Activated T-helper 2 cell treated with anti-CD3 and anti-CD28 coated beads, Interferon-gamma antibody, Interleukin-2, Interleukin-4, amounts not matched to agents 10 μg/mL and 5 μg/mL and 100 μg/mL, durations not matched to agents 14 hours and 24 hours and 36 hours (primary cell): ENCODE measurements at regions not wholly inside any gene's neighbourhood (a gene's known extent, or its start where the extent isn't known, plus 50 kb on each side); places are given as distances from the start of the nearest gene placed in this dataset.

Source experiments
- DNase-seq: peaks from one replicate; pipeline ENCODE4 v3.0.0; 2021; ENCODE audit warnings: low spot score
- H3K27ac Mint-ChIP-seq: one replicate; pipeline ENCODE4 v1.8.0; 2021; ENCODE audit warnings: mixed read lengths
- H3K27me3 Mint-ChIP-seq: one replicate; pipeline ENCODE4 v1.8.0; 2021; ENCODE audit warnings: low read depth, mixed read lengths
- H3K36me3 Mint-ChIP-seq: one replicate; pipeline ENCODE4 v1.8.0; 2021; ENCODE audit warnings: low read depth, mixed read lengths
- H3K4me1 Mint-ChIP-seq: one replicate; pipeline ENCODE4 v1.8.0; 2021; ENCODE audit warnings: low read depth, mixed read lengths
- H3K4me3 Mint-ChIP-seq: one replicate; pipeline ENCODE4 v1.8.0; 2021; ENCODE audit warnings: low read depth, mild to moderate bottlenecking, moderate library complexity, mixed read lengths
- H3K9me3 Mint-ChIP-seq: one replicate; pipeline ENCODE4 v1.8.0; 2021; ENCODE audit warnings: mixed read lengths
- intact Hi-C: fragments of 100-400 bp; cut with micrococcal nuclease; formaldehyde crosslinking; loops from one replicate; pipeline ENCODE4 v1.15.1; 2023

DNA sequence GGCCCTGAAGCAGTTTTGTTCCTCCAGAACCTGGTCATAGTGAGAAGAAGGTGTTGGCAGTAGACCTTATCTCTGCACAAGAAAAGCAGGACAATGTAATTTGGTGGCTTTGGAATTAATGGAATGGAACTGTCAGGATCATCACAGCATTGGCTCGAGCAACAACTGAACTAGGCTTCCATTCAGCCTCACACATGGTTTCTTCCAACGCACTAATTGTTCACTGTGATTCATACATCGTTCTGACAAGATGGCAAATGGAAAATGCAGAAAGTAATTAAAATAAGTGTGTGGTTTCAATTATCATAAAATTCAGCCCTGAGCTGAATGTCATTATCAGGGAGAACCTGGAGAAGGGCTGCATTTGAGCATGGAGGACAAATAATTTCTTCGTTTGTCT, 80.6 kb downstream of the MFSD1 start:
- no peaks in the 10 kb centered on the region for H3K27me3 Mint-ChIP-seq
- DNase-seq: no peak
- H3K9me3 Mint-ChIP-seq: no peaks in the 10 kb centered on the region
- H3K36me3 Mint-ChIP-seq: no peaks in the 10 kb centered on the region
- intact Hi-C loops: no loop called here
- H3K4me3 Mint-ChIP-seq: no peak overlapping the region
- H3K4me1 Mint-ChIP-seq: no peaks in the 10 kb centered on the region
- H3K27ac Mint-ChIP-seq: no peak overlapping the region

DNA sequence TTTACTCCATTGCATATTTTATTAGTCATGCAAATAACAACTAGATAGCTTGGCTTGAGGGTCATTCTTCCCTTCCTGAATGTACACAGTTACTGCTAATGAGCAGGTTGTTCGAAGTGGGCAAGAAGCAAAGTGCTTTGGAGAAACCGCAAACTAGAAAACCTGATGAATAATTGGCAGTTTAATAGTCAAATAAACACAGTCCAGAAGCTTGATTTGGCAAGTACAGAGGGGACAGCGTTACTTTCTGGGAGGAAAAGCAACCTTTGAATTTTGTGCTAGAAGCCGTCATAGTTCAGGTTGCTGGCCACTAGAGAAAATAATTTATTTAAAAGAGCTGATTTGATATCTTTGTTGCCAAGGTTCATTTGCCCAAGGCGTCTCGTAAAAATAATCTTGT, 94.9 kb downstream of the MFSD1 start:
- DNase-seq: no peak
- Mint-ChIP-seq H3K4me1 (no peaks in the 10 kb centered on the region), H3K9me3 (no peaks in the 10 kb centered on the region), H3K27ac (no peak overlapping the region), H3K4me3 (no peak overlapping the region), H3K27me3 (no peaks in the 10 kb centered on the region), H3K36me3 (no peaks in the 10 kb centered on the region)
- intact Hi-C loops: no loop called here

DNA sequence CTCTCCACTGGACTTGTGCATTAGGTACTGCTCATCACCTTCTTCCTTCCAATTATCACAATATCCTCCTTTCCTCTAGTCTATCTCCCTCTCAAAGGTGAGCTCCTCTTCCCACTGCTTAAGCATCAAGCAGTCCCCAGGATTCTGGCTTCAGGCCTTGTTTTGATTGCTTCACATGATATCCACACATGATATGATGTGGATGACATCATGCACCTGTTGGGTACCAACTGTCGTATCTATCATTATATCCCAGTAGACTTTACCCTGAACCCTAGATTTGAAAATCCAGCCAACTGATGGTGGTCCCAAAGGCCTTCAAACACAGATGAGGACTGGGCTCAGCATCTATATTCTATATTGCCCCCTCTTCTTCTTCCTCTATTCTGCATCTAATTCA, 104.9 kb downstream of the MFSD1 start:
- no peak for DNase-seq
- H3K9me3 Mint-ChIP-seq: no peaks in the 10 kb centered on the region
- no peaks in the 10 kb centered on the region for H3K4me1 Mint-ChIP-seq
- H3K27me3 Mint-ChIP-seq: no peaks in the 10 kb centered on the region
- no peak overlapping the region for H3K4me3 Mint-ChIP-seq
- no peak overlapping the region for H3K27ac Mint-ChIP-seq
- H3K36me3 Mint-ChIP-seq: no peaks in the 10 kb centered on the region
- intact Hi-C loops: no loop called here

DNA sequence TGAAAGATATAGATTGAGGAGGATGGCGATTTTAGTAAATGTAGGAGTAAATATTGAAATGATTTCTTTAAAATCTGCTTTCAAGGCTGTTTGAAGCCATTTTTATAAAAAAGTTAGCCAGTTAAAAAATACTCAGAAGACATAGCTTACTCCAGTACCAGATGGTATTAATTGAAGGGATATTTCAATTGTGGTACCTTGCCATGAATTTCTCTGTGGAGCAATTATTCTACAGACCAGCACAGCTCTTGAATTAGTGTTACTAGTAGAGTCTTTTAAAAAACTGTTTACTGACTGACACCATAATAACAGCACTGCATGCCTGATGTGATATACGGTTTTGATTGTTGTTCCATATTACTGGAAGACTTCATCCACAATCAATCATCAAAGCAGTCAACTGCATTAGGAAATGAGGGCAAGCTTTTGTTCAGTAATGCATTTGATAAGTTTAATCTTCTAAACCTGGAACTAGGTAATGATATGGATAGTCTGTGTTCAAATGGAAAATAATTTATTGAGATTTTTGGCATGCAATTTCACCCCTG, 106.4 kb downstream of the MFSD1 start:
- Mint-ChIP-seq H3K4me3 (no peak overlapping the region), H3K27ac (no peak overlapping the region), H3K9me3 (no peaks in the 10 kb centered on the region), H3K27me3 (no peaks in the 10 kb centered on the region), H3K4me1 (no peaks in the 10 kb centered on the region), H3K36me3 (no peaks in the 10 kb centered on the region)
- intact Hi-C loops: no loop called here
- DNase-seq: no peak

DNA sequence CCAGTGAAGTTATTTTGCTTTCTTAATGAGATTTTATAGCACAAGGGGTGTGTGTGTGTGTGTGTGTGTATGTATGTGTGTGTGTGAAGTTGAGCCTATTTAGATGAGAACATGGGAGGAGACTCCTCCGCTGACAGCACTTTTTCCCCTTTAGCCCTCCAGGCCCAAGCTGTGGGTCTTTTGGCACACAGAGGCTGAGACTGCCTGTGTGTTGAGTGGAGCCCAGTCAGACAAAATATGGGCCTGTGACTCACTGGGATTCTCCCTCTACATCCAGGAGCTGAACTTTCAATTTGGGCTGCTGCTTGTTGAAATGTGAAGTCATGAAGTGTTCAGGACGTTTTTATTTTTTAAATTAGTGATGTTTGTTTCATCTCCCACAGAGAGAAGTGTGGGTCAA, 108.0 kb downstream of the MFSD1 start:
- Mint-ChIP-seq H3K27ac (no peak overlapping the region), H3K4me1 (no peaks in the 10 kb centered on the region), H3K9me3 (no peaks in the 10 kb centered on the region), H3K36me3 (no peaks in the 10 kb centered on the region), H3K4me3 (no peak overlapping the region), H3K27me3 (no peaks in the 10 kb centered on the region)
- no peak for DNase-seq
- intact Hi-C loops: no loop called here

DNA sequence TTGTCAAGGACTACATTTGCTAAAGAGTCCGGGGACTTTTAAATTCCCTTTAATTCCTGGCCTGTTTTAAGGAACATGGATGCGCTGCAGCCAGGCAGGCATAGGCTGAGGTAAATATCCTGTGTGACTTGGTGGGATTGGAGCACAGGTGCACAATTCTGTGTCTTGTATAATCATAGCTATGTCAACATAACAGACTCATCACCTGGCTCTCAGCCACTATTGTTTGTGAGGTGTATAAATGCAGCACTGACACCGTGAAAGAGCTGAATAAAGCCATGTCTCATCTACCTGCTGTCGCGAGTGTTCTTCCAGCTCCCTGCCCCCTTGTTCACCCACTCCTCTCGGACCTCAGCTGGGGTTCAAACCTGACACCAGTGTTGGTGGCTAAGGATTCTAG, 109.7 kb downstream of the MFSD1 start:
- intact Hi-C loops: no loop called here
- H3K9me3 Mint-ChIP-seq: no peaks in the 10 kb centered on the region
- no peak for DNase-seq

DNA sequence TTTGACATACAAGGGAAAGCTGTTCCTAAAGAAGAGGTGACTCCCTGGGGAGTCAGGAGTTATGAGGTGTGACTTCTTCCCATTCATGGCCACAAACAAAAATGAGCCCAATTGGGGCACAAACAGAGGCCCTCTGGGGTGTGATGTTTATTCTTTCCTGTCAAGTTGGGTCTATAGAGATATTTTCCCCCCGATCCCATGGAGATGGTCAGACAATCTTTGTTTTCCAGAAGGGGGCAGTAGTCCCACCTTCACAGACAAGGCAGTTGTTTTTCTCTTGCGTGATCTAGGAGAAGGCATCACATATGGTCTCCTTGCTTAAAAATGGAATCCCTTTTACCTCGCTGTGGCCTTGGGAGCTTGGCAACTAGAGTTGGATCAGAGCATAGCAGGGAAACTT, 110.3 kb downstream of the MFSD1 start:
- H3K27ac Mint-ChIP-seq: no peak overlapping the region
- no peak overlapping the region for H3K4me3 Mint-ChIP-seq
- H3K4me1 Mint-ChIP-seq: no peaks in the 10 kb centered on the region
- H3K36me3 Mint-ChIP-seq: no peaks in the 10 kb centered on the region
- intact Hi-C loops: no loop called here
- H3K27me3 Mint-ChIP-seq: no peaks in the 10 kb centered on the region
- no peak for DNase-seq
- H3K9me3 Mint-ChIP-seq: no peaks in the 10 kb centered on the region

More for the DNA sequence above, 109.7 kb downstream of the MFSD1 start:
- H3K27me3 Mint-ChIP-seq: no peaks in the 10 kb centered on the region
- no peaks in the 10 kb centered on the region for H3K4me1 Mint-ChIP-seq
- no peak overlapping the region for H3K27ac Mint-ChIP-seq
- no peaks in the 10 kb centered on the region for H3K36me3 Mint-ChIP-seq
- no peak overlapping the region for H3K4me3 Mint-ChIP-seq

DNA sequence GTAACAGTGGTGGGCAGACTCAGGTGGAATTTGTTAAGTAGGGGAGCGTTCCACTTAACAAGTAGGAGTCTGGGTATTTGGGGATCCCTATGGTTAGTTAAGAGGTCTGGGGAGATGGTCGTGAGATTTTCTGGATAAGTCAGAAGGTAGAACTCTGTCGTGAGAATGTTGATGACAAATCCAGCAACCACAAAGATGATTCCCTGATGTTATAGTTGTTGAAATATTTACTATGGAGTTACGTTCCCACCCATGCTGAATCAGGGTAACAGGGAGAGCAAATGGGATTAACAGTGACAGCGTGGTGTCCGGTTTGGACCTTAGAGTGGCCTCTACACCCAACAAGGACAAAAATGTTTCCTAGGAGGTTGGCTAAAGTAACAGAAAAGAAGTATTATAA, 110.8 kb downstream of the MFSD1 start:
- Mint-ChIP-seq H3K36me3 (no peaks in the 10 kb centered on the region), H3K4me3 (no peak overlapping the region), H3K27ac (no peak overlapping the region), H3K9me3 (no peaks in the 10 kb centered on the region), H3K27me3 (no peaks in the 10 kb centered on the region), H3K4me1 (no peaks in the 10 kb centered on the region)
- intact Hi-C loops: no loop called here
- DNase-seq: no peak

DNA sequence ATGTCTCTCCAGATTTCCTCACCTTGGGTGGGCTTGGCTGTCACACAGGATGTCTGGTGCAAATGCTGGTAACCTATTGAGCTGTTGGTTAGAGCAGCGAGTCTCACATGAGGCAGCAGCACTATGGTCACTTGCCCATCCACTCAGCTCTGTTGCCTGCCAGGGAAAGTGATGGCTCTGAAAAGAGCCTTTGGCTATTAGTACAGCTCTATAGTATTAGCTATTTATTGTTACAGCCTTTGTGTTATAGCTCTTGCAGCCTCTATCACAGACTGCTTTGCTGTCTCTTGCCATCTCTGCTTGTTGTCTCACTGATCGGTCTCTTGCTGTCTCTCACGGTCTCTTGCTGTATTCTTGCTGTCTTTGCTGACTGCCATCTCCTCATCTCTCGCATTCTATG, 114.3 kb downstream of the MFSD1 start:
- no peak for DNase-seq
- Mint-ChIP-seq H3K4me3 (no peak overlapping the region), H3K4me1 (no peaks in the 10 kb centered on the region), H3K9me3 (no peaks in the 10 kb centered on the region), H3K27ac (no peak overlapping the region), H3K36me3 (no peaks in the 10 kb centered on the region), H3K27me3 (no peaks in the 10 kb centered on the region)
- intact Hi-C loops: no loop called here

DNA sequence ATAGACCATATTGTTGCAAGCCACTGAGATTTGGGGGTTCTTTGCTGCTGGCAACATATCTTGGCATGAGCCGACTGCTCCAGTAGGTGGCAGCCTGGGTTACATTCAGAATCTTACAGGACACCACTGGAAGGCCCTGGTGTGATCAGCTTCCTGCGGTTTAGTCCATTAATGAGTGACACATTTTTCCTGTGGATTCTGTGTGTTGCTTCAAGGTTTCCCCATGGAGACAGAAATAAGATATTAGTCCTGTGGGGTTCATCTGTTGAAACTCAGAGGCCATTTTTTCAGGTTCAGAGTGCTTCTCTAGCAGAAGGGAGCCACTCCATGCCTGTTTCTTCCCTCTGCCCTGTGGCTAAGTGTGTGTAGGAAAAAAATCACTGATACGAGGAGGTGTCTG, 116.2 kb downstream of the MFSD1 start:
- Mint-ChIP-seq H3K27me3 (no peaks in the 10 kb centered on the region), H3K27ac (no peak overlapping the region), H3K36me3 (no peaks in the 10 kb centered on the region), H3K4me1 (no peaks in the 10 kb centered on the region), H3K9me3 (no peaks in the 10 kb centered on the region), H3K4me3 (no peak overlapping the region)
- DNase-seq: no peak
- intact Hi-C loops: loop anchor here (1.0 kb wide), 1 partner anchor 342 kb away; no protein-coding TSS in a partner anchor

DNA sequence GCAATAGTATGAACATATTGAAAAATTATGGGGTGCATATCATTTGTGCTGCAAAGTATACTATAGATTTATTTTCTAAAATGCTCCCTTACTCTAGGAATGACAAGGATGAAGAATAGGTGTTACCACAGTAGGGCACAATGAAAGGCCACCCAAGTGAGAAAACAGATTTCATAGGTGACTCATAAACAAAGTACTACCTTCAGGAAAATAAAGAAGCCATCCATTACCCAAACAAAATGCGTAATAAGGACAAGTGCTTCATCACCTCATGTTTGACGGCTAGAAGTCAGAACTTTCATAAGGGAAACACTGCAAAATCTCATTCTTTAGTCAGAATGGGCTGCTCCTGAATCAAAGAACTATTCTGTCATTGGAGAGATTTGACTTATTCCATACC, 116.6 kb downstream of the MFSD1 start:
- intact Hi-C loops: loop anchor here (1.0 kb wide), 1 partner anchor 342 kb away; no protein-coding TSS in a partner anchor
- H3K9me3 Mint-ChIP-seq: no peaks in the 10 kb centered on the region
- no peaks in the 10 kb centered on the region for H3K27me3 Mint-ChIP-seq
- no peak overlapping the region for H3K4me3 Mint-ChIP-seq
- no peak overlapping the region for H3K27ac Mint-ChIP-seq
- DNase-seq: no peak
- no peaks in the 10 kb centered on the region for H3K36me3 Mint-ChIP-seq
- H3K4me1 Mint-ChIP-seq: no peaks in the 10 kb centered on the region

DNA sequence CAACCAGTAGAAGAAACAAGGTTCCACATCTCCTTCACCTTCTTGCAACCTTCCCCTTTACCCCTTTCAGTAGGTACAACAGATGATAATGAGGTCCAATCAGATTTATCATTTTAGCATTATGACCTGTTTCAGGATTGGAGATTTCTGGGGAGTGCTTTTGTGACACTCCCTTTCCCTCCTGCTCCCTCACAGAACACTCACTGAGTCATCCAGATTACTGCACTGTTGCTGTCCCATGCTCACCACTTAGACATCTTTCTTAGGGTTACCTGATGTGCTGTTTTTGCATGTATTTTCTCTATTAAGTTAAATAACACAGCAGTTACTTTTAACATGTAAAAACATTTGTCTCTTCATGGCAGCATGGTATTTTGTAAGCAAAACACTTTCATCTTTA, 118.5 kb downstream of the MFSD1 start:
- Mint-ChIP-seq H3K4me1 (no peaks in the 10 kb centered on the region), H3K36me3 (no peaks in the 10 kb centered on the region), H3K27me3 (no peaks in the 10 kb centered on the region), H3K27ac (no peak overlapping the region), H3K9me3 (no peaks in the 10 kb centered on the region), H3K4me3 (no peak overlapping the region)
- no peak for DNase-seq
- intact Hi-C loops: no loop called here

DNA sequence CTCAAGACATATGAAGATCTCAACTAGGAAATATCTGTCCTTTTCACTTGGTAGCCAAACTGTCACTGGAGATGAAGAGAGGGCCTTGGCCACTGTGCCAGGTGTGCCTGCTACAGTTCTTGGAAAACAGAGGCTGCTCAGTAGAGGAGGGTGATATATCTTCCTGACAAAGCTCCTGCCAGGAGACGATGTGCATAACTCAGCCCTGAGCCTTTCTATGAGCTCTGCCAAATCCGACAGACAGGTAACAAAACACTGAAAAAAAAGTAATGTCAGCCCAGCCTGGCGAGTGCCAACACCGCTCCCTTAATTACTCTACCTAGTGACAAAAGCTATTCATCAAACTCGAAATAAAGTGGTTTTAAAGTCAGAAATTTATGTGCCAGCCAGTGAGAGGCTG, 123.2 kb downstream of the MFSD1 start:
- intact Hi-C loops: no loop called here
- Mint-ChIP-seq H3K36me3 (no peaks in the 10 kb centered on the region), H3K27me3 (no peaks in the 10 kb centered on the region), H3K27ac (no peak overlapping the region), H3K4me3 (no peak overlapping the region), H3K9me3 (no peaks in the 10 kb centered on the region), H3K4me1 (no peaks in the 10 kb centered on the region)
- no peak for DNase-seq

DNA sequence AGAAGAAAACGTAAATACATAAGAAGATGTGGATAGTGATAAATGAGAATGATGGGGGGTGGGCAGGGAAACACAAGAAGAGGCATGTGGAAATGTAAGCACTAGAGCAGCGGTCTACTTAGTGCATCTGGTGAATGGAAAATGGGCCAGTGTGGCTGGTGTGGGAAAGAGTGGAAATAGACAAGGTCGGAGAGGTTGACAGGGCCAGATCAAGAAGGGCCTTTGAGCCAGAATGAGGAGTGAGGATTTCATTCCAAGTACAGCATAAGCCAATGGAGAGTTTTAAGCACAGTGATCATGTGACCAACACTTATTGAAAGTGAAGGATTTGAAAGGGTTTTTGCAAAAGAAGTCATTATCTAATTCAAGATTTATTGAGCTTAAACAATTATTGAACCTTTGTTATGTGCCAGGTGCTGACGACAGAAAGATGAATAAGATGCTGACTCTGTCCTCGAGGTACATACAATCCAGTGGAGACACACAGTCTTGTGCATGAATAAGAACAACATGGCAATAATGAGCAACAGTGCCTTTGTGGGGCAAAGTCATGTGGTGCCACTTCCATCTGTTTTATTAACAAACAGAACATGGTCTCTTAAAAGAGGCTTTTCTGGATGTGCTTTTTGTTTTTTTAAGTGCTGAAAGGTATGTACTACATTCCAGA, 124.1 kb downstream of the MFSD1 start:
- no peaks in the 10 kb centered on the region for H3K4me1 Mint-ChIP-seq
- H3K27ac Mint-ChIP-seq: no peak overlapping the region
- H3K36me3 Mint-ChIP-seq: no peaks in the 10 kb centered on the region
- no peaks in the 10 kb centered on the region for H3K9me3 Mint-ChIP-seq
- no peaks in the 10 kb centered on the region for H3K27me3 Mint-ChIP-seq
- intact Hi-C loops: no loop called here
- no peak overlapping the region for H3K4me3 Mint-ChIP-seq
- no peak for DNase-seq
